Sigmoid colon (tissue), 4 donors: ENCODE measurements at regions not wholly inside any gene's neighbourhood (a gene's known extent, or its start where the extent isn't known, plus 50 kb on each side); places are given as distances from the start of the nearest gene placed in this dataset.

Experiments used
- CTCF ChIP-seq, 4 experiments: fragments of 450-650 bp in 3 of 4; fragments of 200-600 bp in 1 of 4; IDR thresholded peaks; one replicate each; pipeline ENCODE4 v1.5.1; 2016 to 2019; ENCODE audit warnings: antibody characterized with exemption in 4 of 4, mild to moderate bottlenecking in 3 of 4, moderate library complexity in 2 of 4
- EP300 ChIP-seq, 4 donors: sonication (generic); formaldehyde crosslinking; IDR thresholded peaks; one replicate each; pipeline ENCODE4 v1.6.1; 2017; ENCODE audit warnings: antibody characterized with exemption in 4 of 4
- POLR2A ChIP-seq, 2 donors: fragments of 450-650 bp; IDR thresholded peaks; one replicate each; pipeline ENCODE4 v1.6.1; 2016; ENCODE audit warnings: antibody characterized with exemption in 2 of 2, mild to moderate bottlenecking in 2 of 2, moderate library complexity in 2 of 2
- POLR2AphosphoS5 ChIP-seq, 4 donors: sonication (generic); formaldehyde crosslinking; IDR thresholded peaks; one replicate each; pipeline ENCODE4 v1.6.1; 2017; ENCODE audit warnings: antibody characterized with exemption in 4 of 4

- TF ChIP-seq CTCF (IDR thresholded peaks at IDR 0.05) (no peak), POLR2A (IDR thresholded peaks at IDR 0.05) (no peak), POLR2AphosphoS5 (IDR thresholded peaks at IDR 0.05) (no peak), EP300 (IDR thresholded peaks at IDR 0.05) (no peak)
These were observed 95.7 kb upstream of the WNT4 start for GRCh38 chr1:22238356-22239224.
